ENCODE measurements at regions not wholly inside any gene's neighbourhood (a gene's known extent, or its start where the extent isn't known, plus 50 kb on each side); places are given as distances from the start of the nearest gene placed in this dataset.

GRCh38 chr2:239647052-239647819 is 246.4 kb upstream of the HDAC4 start:
- no peak for TF ChIP-seq POLR2A (IDR thresholded peaks at IDR 0.05)
- no peak for TF ChIP-seq CTCF (IDR thresholded peaks at IDR 0.05)
